GM19025 (cell line): ENCODE measurements at regions not wholly inside any gene's neighbourhood (a gene's known extent, or its start where the extent isn't known, plus 50 kb on each side); places are given as distances from the start of the nearest gene placed in this dataset.

Experiments used
- ATAC-seq: cut with Tn5 transposase; IDR thresholded peaks from one replicate; pipeline ENCODE4 v1.9.1; 2021; ENCODE audit warnings: mild to moderate bottlenecking, low read depth, moderate library complexity; ENCODE audit not compliant: unreplicated experiment

GRCh38 chrX:13266641-13267345 lies 53.1 kb downstream of the ATXN3L start:
- ATAC-seq: no peak

DNA sequence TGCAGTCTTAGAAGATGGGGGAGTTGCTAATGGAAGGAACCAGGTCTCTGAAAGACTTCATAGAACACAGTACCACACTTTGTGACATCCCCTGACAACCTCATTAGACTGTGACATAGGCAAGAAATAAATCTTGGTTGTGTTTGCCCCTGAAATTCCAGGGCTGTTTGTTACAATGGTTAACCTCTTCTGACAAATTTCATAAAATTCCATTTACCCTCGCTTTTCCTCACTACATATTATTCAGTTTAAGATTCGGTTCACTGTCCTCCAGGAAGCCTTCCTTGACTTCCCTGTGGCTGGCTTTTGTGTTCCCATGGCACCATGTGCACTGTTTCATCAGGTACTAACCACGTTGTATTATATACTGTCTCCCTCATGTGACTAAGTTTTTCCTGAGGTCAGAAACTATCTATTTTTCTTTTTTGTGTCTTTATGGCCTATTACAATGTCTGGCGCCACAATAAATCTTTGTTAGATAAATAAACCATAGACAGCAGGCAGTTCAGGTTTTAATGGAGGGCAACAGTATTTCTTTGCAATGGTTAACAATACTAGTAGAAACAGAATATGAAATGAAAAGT lies 54.2 kb downstream of the ATXN3L start:
- ATAC-seq: no peak

DNA sequence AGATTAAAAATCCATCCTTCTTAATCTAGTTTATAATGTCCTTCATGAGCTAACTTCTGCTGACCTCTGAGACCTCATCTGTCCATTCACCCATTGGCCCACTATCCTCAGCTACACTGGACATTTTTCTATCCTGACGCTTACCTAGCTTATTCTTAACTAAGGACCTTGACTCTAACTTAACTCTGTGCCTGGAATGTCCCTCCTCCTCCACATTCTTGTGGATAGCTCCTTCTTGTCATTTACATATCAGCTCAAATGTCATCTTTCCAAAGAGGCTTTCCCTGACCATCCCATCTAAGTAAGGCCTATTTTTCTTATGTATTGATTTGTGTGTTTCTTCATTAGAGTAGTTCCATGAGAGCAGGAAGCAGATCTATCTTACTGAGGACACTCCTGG lies 54.7 kb downstream of the ATXN3L start:
- no peak for ATAC-seq

DNA sequence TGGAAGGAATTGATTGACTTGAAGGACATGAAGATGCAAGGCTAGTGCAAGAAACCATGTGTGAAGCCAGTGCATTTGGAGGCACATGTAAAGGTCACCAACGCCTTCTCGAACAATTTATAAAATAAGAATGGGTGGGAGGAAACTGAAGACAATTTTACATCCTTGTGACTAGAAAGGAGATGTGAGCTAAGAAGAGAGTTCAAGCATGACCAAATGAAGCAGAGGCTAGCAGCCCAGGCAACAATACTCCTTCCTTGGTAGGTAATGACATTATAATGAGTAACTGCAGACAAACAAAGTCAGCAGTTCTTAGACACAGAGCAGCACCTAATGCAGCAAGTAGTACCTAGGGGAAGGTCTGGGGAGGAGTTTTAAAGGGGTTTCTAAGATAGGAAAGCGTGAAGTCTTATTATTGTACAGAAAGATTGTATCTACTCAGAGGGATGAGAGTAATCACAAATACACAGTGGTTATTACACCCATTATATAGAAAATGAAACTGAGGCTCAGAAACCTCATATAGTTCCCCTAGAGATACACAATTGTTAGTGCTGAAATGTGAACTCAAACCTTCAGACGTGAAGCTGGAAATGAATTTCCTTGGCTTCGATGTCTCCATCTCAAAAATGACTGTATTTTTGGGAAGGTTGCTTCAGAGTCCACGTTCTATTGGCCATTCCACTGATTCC lies 56.1 kb downstream of the ATXN3L start:
- peak; percentile 72 for ATAC-seq

GRCh38 chrX:13261348-13261747 lies 58.5 kb downstream of the ATXN3L start:
- ATAC-seq: no peak

DNA sequence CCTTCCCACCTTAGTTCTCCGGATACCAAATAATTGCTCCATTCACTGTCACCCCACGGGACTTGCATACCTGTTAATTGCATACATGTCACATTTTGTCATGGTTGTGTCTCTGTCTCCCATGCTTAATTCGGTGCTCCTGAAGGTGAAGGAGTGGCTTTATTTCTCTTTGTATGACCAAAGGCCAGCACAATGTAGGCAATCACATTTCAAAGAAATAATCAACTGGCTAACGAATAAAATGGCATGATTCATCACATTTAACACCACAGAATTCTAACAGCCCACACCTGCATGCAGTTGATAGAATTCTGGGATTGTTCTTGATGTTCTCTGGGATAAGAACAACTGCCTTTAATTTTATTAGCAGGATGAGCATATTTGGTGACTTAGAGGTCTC lies 59.3 kb downstream of the ATXN3L start:
- ATAC-seq: no peak

DNA sequence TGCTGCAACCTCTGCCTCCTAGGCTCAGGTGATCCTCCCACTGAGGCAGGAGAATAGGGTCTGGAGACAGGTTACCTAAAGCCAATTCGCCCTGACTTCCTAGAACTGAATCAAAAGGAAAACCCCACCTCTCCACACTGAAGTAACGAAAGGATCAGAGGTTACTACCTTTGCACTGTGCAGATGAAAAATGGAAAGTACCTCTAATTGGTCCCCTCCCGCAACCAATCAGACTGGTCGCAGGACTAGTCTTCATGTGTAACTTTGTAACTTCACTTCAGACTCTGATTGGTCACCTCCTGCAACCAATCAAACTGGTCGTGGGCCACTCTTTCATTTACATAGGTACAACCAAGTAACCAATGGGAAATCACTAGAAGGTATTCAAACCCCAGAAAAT lies 61.1 kb downstream of the ATXN3L start:
- ATAC-seq: no peak

DNA sequence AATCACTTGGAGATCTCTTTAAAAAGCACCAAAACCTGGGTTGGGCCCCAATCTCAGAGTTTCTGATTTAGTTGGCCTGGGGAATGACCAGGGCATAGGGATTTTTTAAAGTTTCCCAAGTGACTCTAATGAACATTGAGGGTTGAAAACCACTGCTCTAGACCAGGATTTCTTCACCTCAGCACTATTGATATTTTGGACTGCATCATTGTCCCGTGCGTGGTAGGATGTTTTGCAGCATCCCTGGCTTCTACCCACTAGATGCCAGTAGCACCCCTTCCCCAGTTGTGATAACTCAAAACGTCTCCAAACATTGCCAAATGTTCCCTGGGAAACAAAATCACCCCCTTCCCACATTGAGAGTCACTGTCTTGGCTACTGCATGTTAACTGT lies 61.8 kb downstream of the ATXN3L start:
- ATAC-seq: no peak

GRCh38 chrX:13257223-13258051 lies 62.4 kb downstream of the ATXN3L start:
- ATAC-seq: no peak

- ATAC-seq: no peak
Measured at GRCh38 chrX:13256603-13257002, 63.2 kb downstream of the ATXN3L start.

GRCh38 chrX:13254870-13255269 lies 65.0 kb downstream of the ATXN3L start:
- no peak for ATAC-seq

GRCh38 chrX:13254076-13254785 lies 65.6 kb downstream of the ATXN3L start:
- ATAC-seq: no peak

DNA sequence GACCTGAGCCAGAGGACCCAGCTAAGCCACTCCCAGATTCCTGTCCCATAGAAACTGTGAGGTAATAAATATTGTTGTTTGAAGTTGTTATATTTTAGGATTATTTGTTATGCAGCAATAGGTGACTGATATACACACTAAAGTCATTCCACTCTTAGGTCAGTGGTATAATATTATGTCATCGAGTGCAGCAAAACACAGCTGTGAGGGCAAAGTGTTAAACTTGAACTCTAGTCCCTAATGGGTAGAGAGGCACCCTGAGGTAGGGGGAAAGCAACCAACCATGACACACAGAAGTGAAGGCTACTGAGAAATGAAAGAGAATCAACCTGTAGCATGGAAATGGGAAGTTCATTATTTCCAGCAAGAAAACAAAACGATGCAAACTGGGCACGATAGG lies 66.6 kb downstream of the ATXN3L start:
- ATAC-seq: no peak

DNA sequence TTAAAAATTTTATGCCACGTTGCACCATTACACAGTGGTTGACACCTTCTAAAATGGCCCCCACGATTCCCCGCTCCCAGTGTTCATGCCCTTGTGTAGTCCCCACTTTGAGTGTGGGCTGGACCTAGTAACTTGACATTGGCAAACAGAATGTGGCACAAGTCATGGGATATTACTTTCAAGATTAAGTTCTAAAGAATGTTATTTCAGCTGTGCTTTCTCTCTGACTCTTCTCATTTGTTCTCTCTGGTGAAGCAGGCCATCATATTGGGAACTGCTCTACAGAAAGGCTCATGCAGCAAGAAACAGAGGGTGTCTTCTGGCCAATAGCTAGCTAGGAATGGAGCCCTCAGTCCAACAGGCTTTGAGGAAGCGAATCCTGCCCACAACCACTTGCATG lies 67.1 kb downstream of the ATXN3L start:
- ATAC-seq: no peak

DNA sequence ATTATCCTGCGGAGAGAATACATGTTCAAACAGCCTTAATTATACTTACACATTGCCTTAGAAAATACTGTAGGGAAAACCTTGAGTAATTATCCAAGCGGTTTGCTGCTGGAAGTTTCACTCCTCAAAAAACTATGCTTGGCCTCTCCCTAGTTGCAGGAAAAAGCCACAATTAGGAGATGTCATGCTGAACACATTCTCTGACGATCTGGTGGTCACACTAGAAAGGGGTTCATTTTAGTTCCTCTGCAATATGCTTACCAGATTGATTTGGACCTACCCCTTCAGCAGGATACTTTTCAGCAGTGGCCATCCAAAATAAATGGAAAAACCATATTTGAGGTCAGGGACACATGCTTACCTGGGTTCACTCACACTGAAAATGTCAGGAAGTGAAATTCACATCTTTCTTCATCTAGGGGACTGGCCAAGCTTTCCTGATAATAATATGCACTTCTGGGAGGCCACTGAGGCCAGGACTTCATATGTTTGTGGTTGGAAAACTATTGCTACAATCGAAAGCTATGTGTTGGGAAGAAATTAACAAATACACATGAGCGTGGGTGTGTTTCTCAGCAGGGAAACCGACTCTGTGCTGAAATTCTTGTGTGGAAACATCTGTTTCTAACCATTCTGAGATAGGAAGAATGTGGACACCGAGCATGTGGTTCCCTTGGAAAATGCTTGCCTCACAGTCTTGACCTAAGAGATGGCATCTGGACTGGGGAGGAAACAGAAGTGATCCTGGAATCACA lies 68.8 kb downstream of the ATXN3L start:
- ATAC-seq: no peak

GRCh38 chrX:13248867-13249486 lies 70.9 kb downstream of the ATXN3L start:
- no peak for ATAC-seq

DNA sequence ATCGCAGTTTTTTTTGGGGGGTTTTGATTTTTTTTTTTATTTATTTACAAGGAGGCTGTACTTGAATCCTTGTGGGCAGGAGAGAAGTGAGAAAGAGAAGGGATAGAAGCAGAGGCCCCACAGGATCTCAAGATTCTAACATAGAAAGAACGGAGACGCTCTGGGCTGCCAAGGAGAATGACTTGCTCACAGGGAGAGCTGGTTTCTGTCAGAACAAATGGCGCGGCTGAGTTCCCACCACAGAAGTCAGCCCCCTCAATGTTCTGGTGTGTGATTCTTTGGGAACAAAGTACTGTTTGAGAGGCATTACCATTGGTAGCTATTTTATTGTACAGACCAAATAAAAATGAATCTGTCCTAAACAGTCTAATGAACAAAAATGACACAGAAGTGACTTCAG lies 80.6 kb downstream of the ATXN3L start:
- ATAC-seq: no peak

GRCh38 chrX:13235930-13236329 lies 83.9 kb downstream of the ATXN3L start:
- ATAC-seq: no peak

DNA sequence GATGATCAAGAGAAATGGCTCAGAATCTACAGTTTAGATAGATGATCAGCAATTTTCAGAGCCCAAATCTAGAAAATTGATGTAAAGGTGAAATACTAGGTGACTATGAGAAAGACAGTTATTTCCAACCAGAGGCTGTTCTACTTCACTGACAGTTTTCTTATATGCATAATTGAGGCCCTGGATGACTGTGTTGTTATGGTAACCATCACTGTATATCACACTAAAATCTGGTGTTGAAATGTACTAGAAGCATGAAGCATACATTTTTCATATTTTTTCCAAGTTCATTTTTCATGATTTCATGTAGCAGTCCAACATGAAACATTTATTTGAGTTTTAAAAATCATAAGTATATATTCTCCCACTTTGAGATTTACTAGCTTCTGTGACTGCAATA lies 87.4 kb downstream of the ATXN3L start:
- no peak for ATAC-seq
